ENCODE measurements at regions not wholly inside any gene's neighbourhood (a gene's known extent, or its start where the extent isn't known, plus 50 kb on each side); places are given as distances from the start of the nearest gene placed in this dataset.

- TF ChIP-seq IRF1 (CRISPR knock-in tag; IDR thresholded peaks at IDR 0.05): no peak
- TF ChIP-seq CTCF (IDR thresholded peaks at IDR 0.05): no peak
- no peak for TF ChIP-seq ESRRA (CRISPR knock-in tag; IDR thresholded peaks at IDR 0.05; ENCODE audit: borderline replicate concordance)
- no peak for TF ChIP-seq TCF7 (CRISPR knock-in tag; IDR thresholded peaks at IDR 0.05; ENCODE audit: low read depth)
- TF ChIP-seq MAX (CRISPR knock-in tag; IDR thresholded peaks at IDR 0.05): no peak
- no peak for TF ChIP-seq SP1 (CRISPR knock-in tag; conservative IDR thresholded peaks at IDR 0.05)
- no peak for TF ChIP-seq FOXJ3 (CRISPR knock-in tag; IDR thresholded peaks at IDR 0.05; ENCODE audit: borderline replicate concordance)
- TF ChIP-seq ZNF512 (CRISPR knock-in tag; IDR thresholded peaks at IDR 0.05; ENCODE audit: borderline replicate concordance): no peak
- TF ChIP-seq FOXK1 (CRISPR knock-in tag; IDR thresholded peaks at IDR 0.05): no peak
- no peak for TF ChIP-seq NFE2L1 (CRISPR knock-in tag; IDR thresholded peaks at IDR 0.05)
- TF ChIP-seq E2F1 (CRISPR knock-in tag; IDR thresholded peaks at IDR 0.05): no peak
Observed at GRCh38 chr4:127364397-127364796, 268.4 kb upstream of the INTU start.
